H1 (cell line): ENCODE measurements at regions not wholly inside any gene's neighbourhood (a gene's known extent, or its start where the extent isn't known, plus 50 kb on each side); places are given as distances from the start of the nearest gene placed in this dataset.
"Not testable (repeated sequence)": the region's sequence is repeated elsewhere in the genome, so short reads cannot be mapped to it uniquely, and the experiment has no call there.

Experiments used
- CTCF ChIA-PET: fragments of 300-600 bp; sonication (Branson Sonifier 250); formaldehyde crosslinking; loops from one replicate; lab custom pipeline; 2021; ENCODE audit not compliant: partially characterized antibody; lab: Charles Lee
- POLR2A ChIA-PET: fragments of 300-600 bp; sonication (Branson Sonifier 250); formaldehyde crosslinking; loops from one replicate; lab custom pipeline; 2021; ENCODE audit warnings: inconsistent platforms; ENCODE audit not compliant: partially characterized antibody; lab: Charles Lee
- DNase-seq, 2 experiments: peaks; one replicate each; pipeline versions ENCODE4 v3.0.0 to v3.0.0-alpha.2; 2010 to 2022; ENCODE audit warnings: low spot score in 2 of 2, low read depth in 1 of 2, mixed read lengths in 1 of 2
- FAIRE-seq: peaks from 2 replicates; lab custom pipeline; 2011; peaks lifted over from hg19 to GRCh38; lab: Jason Lieb, UNC
- H2AFZ ChIP-seq: 2 replicates; pipeline ENCODE4 v1.8.1; 2012; ENCODE audit warnings: low read length, inconsistent platforms
- H2AK5ac ChIP-seq: 2 replicates; pipeline ENCODE4 v1.6.1; 2013; ENCODE audit warnings: low read depth, low read length
- H2BK120ac ChIP-seq: replicated peaks from 2 replicates; pipeline ENCODE3; 2013; ENCODE audit warnings: low read depth, low read length, inconsistent platforms
- H2BK12ac ChIP-seq: 2 replicates; pipeline ENCODE4 v1.6.1; 2013; ENCODE audit warnings: low read depth, low read length
- H2BK15ac ChIP-seq: 2 replicates; pipeline ENCODE4 v1.6.1; 2013; ENCODE audit warnings: low read length
- H2BK20ac ChIP-seq: 2 replicates; pipeline ENCODE4 v1.6.1; 2013; ENCODE audit warnings: low read length
- H2BK5ac ChIP-seq: 2 replicates; pipeline ENCODE4 v1.6.1; 2013; ENCODE audit warnings: low read depth, low read length
- H3K14ac ChIP-seq: 2 replicates; pipeline ENCODE4 v1.6.1; 2013; ENCODE audit warnings: inconsistent platforms; ENCODE audit not compliant: insufficient read length
- H3K18ac ChIP-seq: 2 replicates; pipeline ENCODE4 v1.6.1; 2013; ENCODE audit warnings: low read length; ENCODE audit errors: extremely low read depth
- H3K23ac ChIP-seq: 2 replicates; pipeline ENCODE4 v1.6.1; 2013; ENCODE audit warnings: inconsistent platforms; ENCODE audit not compliant: insufficient read length
- H3K23me2 ChIP-seq: 2 replicates; pipeline ENCODE4 v1.6.1; 2013; ENCODE audit warnings: low read depth, low read length
- H3K27ac ChIP-seq: 2 replicates; pipeline ENCODE4 v1.6.1; 2011; ENCODE audit warnings: low read depth, low read length, inconsistent platforms
- H3K27me3 ChIP-seq, 4 experiments: replicated peaks in 1 of 4; 1 replicate in 1 of 4; 2 replicates in 3 of 4; pipeline versions ENCODE4 v1.6.1 to v1.8.1; 2011 to 2013; ENCODE audit warnings: low read length in 3 of 4, mild to moderate bottlenecking in 3 of 4, inconsistent platforms in 2 of 4, mixed read lengths in 2 of 4, moderate library complexity in 1 of 4; ENCODE audit not compliant: control insufficient read depth in 3 of 4, insufficient read depth in 3 of 4; ENCODE audit errors: extremely low read depth in 1 of 4
- H3K36me3 ChIP-seq, 4 experiments: 2 replicates each; pipeline versions ENCODE4 v1.6.1 to v1.8.1; 2011 to 2013; ENCODE audit warnings: mild to moderate bottlenecking in 4 of 4, low read length in 3 of 4, moderate library complexity in 2 of 4, control low read depth in 1 of 4, inconsistent platforms in 1 of 4; ENCODE audit not compliant: insufficient read depth in 4 of 4, control insufficient read depth in 2 of 4
- H3K4ac ChIP-seq: replicated peaks from 2 replicates; pipeline ENCODE3; 2013; ENCODE audit warnings: low read length, low read depth, mixed read lengths, inconsistent platforms; ENCODE audit not compliant: insufficient read length
- H3K4me1 ChIP-seq, 4 experiments: replicated peaks in 1 of 4; 1 replicate in 1 of 4; 2 replicates in 3 of 4; pipeline versions ENCODE4 v1.6.1 to v1.8.1; 2011 to 2013; ENCODE audit warnings: low read length in 3 of 4, inconsistent platforms in 2 of 4, mixed read lengths in 1 of 4; ENCODE audit not compliant: insufficient read depth in 4 of 4, control insufficient read depth in 3 of 4
- H3K4me2 ChIP-seq, 2 experiments: 2 replicates each; pipeline versions ENCODE4 v1.6.1 to v1.8.1; 2011 to 2013; ENCODE audit warnings: low read depth in 2 of 2, low read length in 2 of 2, control low read depth in 1 of 2, inconsistent platforms in 1 of 2, mild to moderate bottlenecking in 1 of 2; ENCODE audit not compliant: insufficient read depth in 1 of 2
- H3K4me3 ChIP-seq, 4 experiments: fragments of 200-600, 300-600 bp in 1 of 4; sonication (generic), shearing (Covaris generic), sonication (Bioruptor Twin) in 1 of 4; 2 replicates each; pipeline versions ENCODE4 v1.5.1 to v1.8.1; 2011 to 2016; ENCODE audit warnings: low read length in 4 of 4, low read depth in 3 of 4, control low read depth in 2 of 4, inconsistent platforms in 2 of 4, mild to moderate bottlenecking in 2 of 4, mixed read lengths in 1 of 4, moderate library complexity in 1 of 4; ENCODE audit not compliant: insufficient read depth in 2 of 4; ENCODE audit errors: extremely low read depth in 1 of 4
- H3K56ac ChIP-seq: replicated peaks from 2 replicates; pipeline ENCODE3; 2013; ENCODE audit warnings: low read depth, mild to moderate bottlenecking, mixed read lengths, low read length, inconsistent platforms; ENCODE audit not compliant: insufficient read length
- H3K79me1 ChIP-seq: 2 replicates; pipeline ENCODE4 v1.6.1; 2013; ENCODE audit warnings: low read depth, low read length, control low read depth
- H3K79me2 ChIP-seq, 2 experiments: 2 replicates each; pipeline versions ENCODE4 v1.6.1 to v1.8.1; 2012 to 2013; ENCODE audit warnings: low read length in 2 of 2, mild to moderate bottlenecking in 2 of 2, inconsistent platforms in 1 of 2; ENCODE audit not compliant: insufficient read depth in 2 of 2, control insufficient read depth in 1 of 2
- H3K9ac ChIP-seq, 4 experiments: replicated peaks in 1 of 4; 1 replicate in 1 of 4; 2 replicates in 3 of 4; pipeline versions ENCODE4 v1.6.1 to v1.8.1; 2011 to 2013; ENCODE audit warnings: low read depth in 3 of 4, low read length in 3 of 4, control low read depth in 2 of 4, mild to moderate bottlenecking in 2 of 4, moderate library complexity in 2 of 4, inconsistent platforms in 1 of 4; ENCODE audit errors: extremely low read depth in 1 of 4
- H3K9me3 ChIP-seq, 2 experiments: 2 replicates each; pipeline versions ENCODE4 v1.6.1 to v1.8.1; 2012 to 2013; ENCODE audit warnings: mild to moderate bottlenecking in 2 of 2, moderate library complexity in 2 of 2, control low read depth in 1 of 2, inconsistent platforms in 1 of 2, low read depth in 1 of 2, low read length in 1 of 2, mixed read lengths in 1 of 2; ENCODE audit not compliant: insufficient read depth in 2 of 2
- H4K20me1 ChIP-seq, 2 experiments: replicated peaks in 1 of 2; 2 replicates each; pipeline versions ENCODE3 to v1.8.1; 2011 to 2013; ENCODE audit warnings: inconsistent platforms in 2 of 2, low read length in 2 of 2, mild to moderate bottlenecking in 1 of 2; ENCODE audit not compliant: insufficient read depth in 2 of 2, control insufficient read depth in 1 of 2
- H4K5ac ChIP-seq: 2 replicates; pipeline ENCODE4 v1.6.1; 2013; ENCODE audit warnings: low read length, low read depth, mixed read lengths, inconsistent platforms; ENCODE audit not compliant: insufficient read length
- H4K8ac ChIP-seq: 2 replicates; pipeline ENCODE4 v1.8.0; 2013; ENCODE audit warnings: mild to moderate bottlenecking, moderate library complexity, low read length, inconsistent platforms; ENCODE audit not compliant: insufficient read depth; ENCODE audit errors: extremely low read depth
- H4K91ac ChIP-seq: replicated peaks from 2 replicates; pipeline ENCODE3; 2013; ENCODE audit warnings: low read length, mixed read lengths, inconsistent platforms; ENCODE audit not compliant: insufficient read length
- SAP30 ChIP-seq: fragments of 300-600 bp; sonication (generic); IDR thresholded peaks from 2 replicates; pipeline ENCODE4 v1.7.1; 2012; ENCODE audit warnings: low read length, moderate library complexity, mild to moderate bottlenecking, inconsistent platforms; ENCODE audit not compliant: insufficient read depth, insufficient replicate concordance
- TEAD4 ChIP-seq: IDR thresholded peaks from 2 replicates; pipeline ENCODE4 v1.6.1; 2012; ENCODE audit warnings: low read depth, low read length, inconsistent platforms, mixed read lengths
- WGBS, 2 experiments: shearing (Covaris generic) in 1 of 2; methylation state at CpG; one replicate each; pipeline versions ENCODE4 v1.1.6 to v1.1.7; 2013 to 2015; ENCODE audit warnings: low lambda C conversion rate in 2 of 2, mixed read lengths in 2 of 2, inconsistent platforms in 1 of 2, low coverage in 1 of 2, missing lambda C conversion rate in 1 of 2; ENCODE audit not compliant: insufficient replicate concordance in 2 of 2, insufficient coverage in 1 of 2, insufficient read length in 1 of 2; ENCODE audit errors: extremely low coverage in 1 of 2, missing lambda C conversion rate in 1 of 2; 5-methylcytosine and 5-hydroxymethylcytosine counted together

GRCh38 chr6:85236636-85237035 is 213.2 kb upstream of the NT5E start (continued):
- TF ChIP-seq TEAD4 (no peak), SAP30 (no peak)

DNA sequence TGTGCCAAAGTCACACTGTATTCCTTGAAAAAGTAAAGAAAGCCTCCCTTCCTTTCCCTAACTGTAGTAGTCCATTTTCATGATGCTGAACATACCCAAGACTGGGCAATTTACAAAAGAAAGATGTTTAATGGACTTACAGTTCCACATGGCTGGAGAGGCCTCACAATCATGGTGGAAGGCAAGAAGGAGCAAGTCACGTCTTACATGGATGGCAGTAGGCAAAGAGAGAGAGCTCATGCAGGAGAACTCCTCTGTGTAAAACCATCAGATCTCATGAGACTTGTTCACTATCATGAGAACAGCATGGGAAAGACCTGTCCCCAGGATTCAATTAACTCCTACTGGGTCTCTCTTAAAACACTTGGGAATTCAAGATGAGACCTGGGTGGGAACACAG is 222.5 kb upstream of the NT5E start:
- FAIRE-seq, result not testable (repeated sequence)
- 82% methylated on average over 1 of the region's 1 CpG; no CpG with 5 or more reads in 1 of the 2 experiments for WGBS, 2 experiments

More for the DNA sequence above, 222.5 kb upstream of the NT5E start:
- H3K36me3 ChIP-seq, H2BK15ac ChIP-seq, H3K27ac ChIP-seq, H2BK5ac ChIP-seq, H4K5ac ChIP-seq, DNase-seq, H2BK120ac ChIP-seq, H3K79me1 ChIP-seq, POLR2A ChIA-PET, H3K4me2 ChIP-seq, H3K14ac ChIP-seq, H3K18ac ChIP-seq, H3K27me3 ChIP-seq, CTCF ChIA-PET, H2AK5ac ChIP-seq, H3K9me3 ChIP-seq, H4K8ac ChIP-seq, H3K79me2 ChIP-seq, H3K56ac ChIP-seq, H2BK12ac ChIP-seq, H2AFZ ChIP-seq, H4K20me1 ChIP-seq, H4K91ac ChIP-seq, H3K4me3 ChIP-seq, H3K9ac ChIP-seq, H3K23ac ChIP-seq, H3K4ac ChIP-seq, H3K4me1 ChIP-seq, H2BK20ac ChIP-seq, H3K23me2 ChIP-seq: not testable (repeated sequence)
